Smooth muscle cell (in vitro differentiated cells): ENCODE measurements at regions not wholly inside any gene's neighbourhood (a gene's known extent, or its start where the extent isn't known, plus 50 kb on each side); places are given as distances from the start of the nearest gene placed in this dataset.

Experiments
- DNase-seq: peaks from one replicate; lab custom pipeline; 2025; ENCODE audit not compliant: unreplicated experiment; lab: John Stamatoyannopoulos, UW
- H2AFZ ChIP-seq: fragments of 200-600 bp; sonication (generic); 2 replicates; pipeline ENCODE4 v1.6.0; 2016; ENCODE audit warnings: antibody characterized with exemption, low read depth, mild to moderate bottlenecking
- H3F3A ChIP-seq: fragments of 200-600 bp; sonication (generic); 2 replicates; pipeline ENCODE4 v1.6.0; 2017; ENCODE audit warnings: antibody characterized with exemption, low read depth
- H3K27ac ChIP-seq: fragments of 200-600 bp; sonication (generic); 2 replicates; pipeline ENCODE4 v1.5.1; 2016; ENCODE audit warnings: low read depth, mild to moderate bottlenecking
- H3K27me3 ChIP-seq: fragments of 200-600 bp; sonication (generic); 2 replicates; pipeline ENCODE4 v1.6.1; 2016; ENCODE audit warnings: low read depth, mild to moderate bottlenecking
- H3K36me3 ChIP-seq: fragments of 200-600 bp; sonication (generic); 2 replicates; pipeline ENCODE4 v1.5.1; 2016; ENCODE audit warnings: low read depth
- H3K4me1 ChIP-seq: fragments of 200-600 bp; sonication (generic); 2 replicates; pipeline ENCODE4 v1.5.1; 2016; ENCODE audit warnings: low read depth
- H3K4me2 ChIP-seq: fragments of 200-600 bp; sonication (generic); 2 replicates; pipeline ENCODE4 v1.6.0; 2016; ENCODE audit warnings: mild to moderate bottlenecking
- H3K4me3 ChIP-seq: fragments of 200-600 bp; sonication (generic); 2 replicates; pipeline ENCODE4 v1.5.1; 2016; ENCODE audit warnings: mild to moderate bottlenecking
- H3K79me2 ChIP-seq: fragments of 200-600 bp; sonication (generic); 2 replicates; pipeline ENCODE4 v1.6.0; 2016; ENCODE audit warnings: low read depth, mild to moderate bottlenecking
- H3K9ac ChIP-seq: fragments of 200-600 bp; sonication (generic); 2 replicates; pipeline ENCODE4 v1.6.0; 2016; ENCODE audit warnings: low read depth
- H3K9me3 ChIP-seq: fragments of 200-600 bp; sonication (generic); replicated peaks from 2 replicates; pipeline ENCODE4 v1.5.1; 2016; ENCODE audit warnings: low read depth
- H4K20me1 ChIP-seq: fragments of 200-600 bp; sonication (generic); 2 replicates; pipeline ENCODE4 v1.6.0; 2016; ENCODE audit warnings: low read depth
- WGBS: methylation state at CpG from one replicate; pipeline ENCODE4 v1.1.7; 2016; ENCODE audit warnings: low lambda C conversion rate; 5-methylcytosine and 5-hydroxymethylcytosine counted together
- TF ChIP-seq, protein P1 (sequence below): fragments of 200-600 bp; sonication (generic); IDR thresholded peaks from 2 replicates; pipeline ENCODE4 v1.5.1; 2017; ENCODE audit warnings: borderline replicate concordance, mild to moderate bottlenecking, antibody characterized with exemption; ENCODE audit not compliant: insufficient read depth, poor library complexity, severe bottlenecking

GRCh38 chr3:28673446-28673845, 324.8 kb upstream of the AZI2 start:
- H3K36me3 ChIP-seq: no peaks in the 10 kb centered on the region
- TF ChIP-seq, protein P1, sequence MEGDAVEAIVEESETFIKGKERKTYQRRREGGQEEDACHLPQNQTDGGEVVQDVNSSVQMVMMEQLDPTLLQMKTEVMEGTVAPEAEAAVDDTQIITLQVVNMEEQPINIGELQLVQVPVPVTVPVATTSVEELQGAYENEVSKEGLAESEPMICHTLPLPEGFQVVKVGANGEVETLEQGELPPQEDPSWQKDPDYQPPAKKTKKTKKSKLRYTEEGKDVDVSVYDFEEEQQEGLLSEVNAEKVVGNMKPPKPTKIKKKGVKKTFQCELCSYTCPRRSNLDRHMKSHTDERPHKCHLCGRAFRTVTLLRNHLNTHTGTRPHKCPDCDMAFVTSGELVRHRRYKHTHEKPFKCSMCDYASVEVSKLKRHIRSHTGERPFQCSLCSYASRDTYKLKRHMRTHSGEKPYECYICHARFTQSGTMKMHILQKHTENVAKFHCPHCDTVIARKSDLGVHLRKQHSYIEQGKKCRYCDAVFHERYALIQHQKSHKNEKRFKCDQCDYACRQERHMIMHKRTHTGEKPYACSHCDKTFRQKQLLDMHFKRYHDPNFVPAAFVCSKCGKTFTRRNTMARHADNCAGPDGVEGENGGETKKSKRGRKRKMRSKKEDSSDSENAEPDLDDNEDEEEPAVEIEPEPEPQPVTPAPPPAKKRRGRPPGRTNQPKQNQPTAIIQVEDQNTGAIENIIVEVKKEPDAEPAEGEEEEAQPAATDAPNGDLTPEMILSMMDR: no peak
- H3K79me2 ChIP-seq: no peaks in the 10 kb centered on the region
- no peak for DNase-seq
- no peaks in the 10 kb centered on the region for H4K20me1 ChIP-seq
- H2AFZ ChIP-seq: no peak overlapping the region
- WGBS: 90% methylated on average over 3 of the region's 3 CpGs
- H3K4me3 ChIP-seq: no peak overlapping the region
- H3K4me2 ChIP-seq: no peak overlapping the region
- H3K9ac ChIP-seq: no peak overlapping the region
- H3F3A ChIP-seq: no peaks in the 10 kb centered on the region
- H3K27me3 ChIP-seq: no peaks in the 10 kb centered on the region
- H3K4me1 ChIP-seq: no peaks in the 10 kb centered on the region
- H3K9me3 ChIP-seq: no peaks in the 10 kb centered on the region
- no peak overlapping the region for H3K27ac ChIP-seq

GRCh38 chr3:28674212-28674611, 325.6 kb upstream of the AZI2 start:
- TF ChIP-seq, protein P1: no peak
- Histone ChIP-seq H3K36me3 (no peaks in the 10 kb centered on the region), H3K9ac (no peak overlapping the region), H2AFZ (no peak overlapping the region), H3K4me2 (no peak overlapping the region), H3K4me3 (no peak overlapping the region), H3K27me3 (no peaks in the 10 kb centered on the region), H3K27ac (no peak overlapping the region), H3F3A (no peaks in the 10 kb centered on the region), H4K20me1 (no peaks in the 10 kb centered on the region), H3K4me1 (no peaks in the 10 kb centered on the region), H3K9me3 (no peaks in the 10 kb centered on the region), H3K79me2 (no peaks in the 10 kb centered on the region)
- WGBS: 97% methylated on average over 4 of the region's 4 CpGs
- no peak for DNase-seq

GRCh38 chr3:28677581-28677980, 329.0 kb upstream of the AZI2 start:
- Histone ChIP-seq H3K27ac (no peak overlapping the region), H3F3A (no peaks in the 10 kb centered on the region), H3K4me3 (no peak overlapping the region), H3K27me3 (no peaks in the 10 kb centered on the region), H3K9me3 (no peaks in the 10 kb centered on the region), H3K4me1 (no peaks in the 10 kb centered on the region), H3K4me2 (no peak overlapping the region), H2AFZ (no peak overlapping the region), H3K79me2 (no peaks in the 10 kb centered on the region), H3K9ac (no peak overlapping the region), H3K36me3 (no peaks in the 10 kb centered on the region), H4K20me1 (no peaks in the 10 kb centered on the region)
- TF ChIP-seq, protein P1: no peak
- 92% methylated on average over 9 of the region's 9 CpGs for WGBS
- DNase-seq: no peak

GRCh38 chr3:28678086-28678485, 329.5 kb upstream of the AZI2 start:
- DNase-seq: no peak
- no peak overlapping the region for H3K27ac ChIP-seq
- H3K4me1 ChIP-seq: no peaks in the 10 kb centered on the region
- H3K27me3 ChIP-seq: no peaks in the 10 kb centered on the region
- no peaks in the 10 kb centered on the region for H4K20me1 ChIP-seq
- TF ChIP-seq, protein P1: no peak
- H3F3A ChIP-seq: no peaks in the 10 kb centered on the region
- WGBS: 89% methylated on average over 8 of the region's 8 CpGs
- no peaks in the 10 kb centered on the region for H3K9me3 ChIP-seq
- H3K9ac ChIP-seq: no peak overlapping the region
- no peak overlapping the region for H3K4me2 ChIP-seq
- H3K79me2 ChIP-seq: no peaks in the 10 kb centered on the region
- H3K36me3 ChIP-seq: no peaks in the 10 kb centered on the region
- H3K4me3 ChIP-seq: no peak overlapping the region
- no peak overlapping the region for H2AFZ ChIP-seq
